ENCODE measurements at regions not wholly inside any gene's neighbourhood (a gene's known extent, or its start where the extent isn't known, plus 50 kb on each side); places are given as distances from the start of the nearest gene placed in this dataset.

GRCh38 chr13:89238496-89238895 lies 1567.3 kb downstream of the SLITRK5 start:
- TF ChIP-seq CTCF (IDR thresholded peaks at IDR 0.05) (no peak), POLR2A (IDR thresholded peaks at IDR 0.05) (no peak)

Measured in sigmoid colon (tissue), 3 donors.